GM21447 (cell line): ENCODE measurements at regions not wholly inside any gene's neighbourhood (a gene's known extent, or its start where the extent isn't known, plus 50 kb on each side); places are given as distances from the start of the nearest gene placed in this dataset.

Source experiments
- ATAC-seq: cut with Tn5 transposase; IDR thresholded peaks from one replicate; pipeline ENCODE4 v1.9.1; 2021; ENCODE audit not compliant: unreplicated experiment

GRCh38 chr21:31502537-31503143 is 156.9 kb upstream of the SOD1 start:
- ATAC-seq, result no peak

GRCh38 chr21:31501926-31502325 is 157.6 kb upstream of the SOD1 start:
- no peak for ATAC-seq

GRCh38 chr21:31500982-31501381 is 156.9 kb upstream of the TIAM1 start:
- no peak for ATAC-seq

- no peak for ATAC-seq
Measured at GRCh38 chr21:31500071-31500470, 156.0 kb upstream of the TIAM1 start.

GRCh38 chr21:31498985-31499384 is 154.9 kb upstream of the TIAM1 start:
- no peak for ATAC-seq

- ATAC-seq, result no peak
Measured at GRCh38 chr21:31497914-31498313, 153.9 kb upstream of the TIAM1 start.

- ATAC-seq, result no peak
Measured at GRCh38 chr21:31493350-31493880, 149.4 kb upstream of the TIAM1 start.

GRCh38 chr21:31491617-31492016 is 147.6 kb upstream of the TIAM1 start:
- no peak for ATAC-seq

GRCh38 chr21:31490443-31490842 is 146.4 kb upstream of the TIAM1 start:
- ATAC-seq, result no peak

GRCh38 chr21:31489726-31490125 is 145.7 kb upstream of the TIAM1 start:
- ATAC-seq, result no peak

- ATAC-seq, result no peak
Measured at GRCh38 chr21:31489014-31489413, 145.0 kb upstream of the TIAM1 start.

GRCh38 chr21:31484219-31484618 is 140.2 kb upstream of the TIAM1 start:
- no peak for ATAC-seq

- no peak for ATAC-seq
Measured at GRCh38 chr21:31483146-31483545, 139.1 kb upstream of the TIAM1 start.

GRCh38 chr21:31482460-31482859 is 138.4 kb upstream of the TIAM1 start:
- no peak for ATAC-seq

GRCh38 chr21:31480228-31480627 is 136.2 kb upstream of the TIAM1 start:
- no peak for ATAC-seq

GRCh38 chr21:31479714-31480113 is 135.7 kb upstream of the TIAM1 start:
- no peak for ATAC-seq

GRCh38 chr21:31479222-31479621 is 135.2 kb upstream of the TIAM1 start:
- ATAC-seq, result no peak

- ATAC-seq, result no peak
Measured at GRCh38 chr21:31476263-31477022, 132.4 kb upstream of the TIAM1 start.

GRCh38 chr21:31475223-31475622 is 131.2 kb upstream of the TIAM1 start:
- ATAC-seq, result no peak

GRCh38 chr21:31473685-31474345 is 129.8 kb upstream of the TIAM1 start:
- ATAC-seq, result no peak

- no peak for ATAC-seq
Measured at GRCh38 chr21:31471865-31472264, 127.8 kb upstream of the TIAM1 start.
